Ascending aorta (tissue), 2 donors: ENCODE measurements at regions not wholly inside any gene's neighbourhood (a gene's known extent, or its start where the extent isn't known, plus 50 kb on each side); places are given as distances from the start of the nearest gene placed in this dataset.

Experiments used
- DNase-seq, 2 donors: peaks; one replicate each; pipeline ENCODE4 v3.0.0-alpha.2; 2019; ENCODE audit warnings: low spot score in 2 of 2
- H3K27ac ChIP-seq, 2 donors: fragments of 200-600 bp; sonication (generic); one replicate each; pipeline ENCODE4 v1.5.1; 2016 to 2017; ENCODE audit warnings: mild to moderate bottlenecking in 1 of 2
- H3K27me3 ChIP-seq: fragments of 200-600 bp; sonication (generic); one replicate; pipeline ENCODE4 v1.5.1; 2017
- H3K36me3 ChIP-seq, 2 donors: fragments of 200-600 bp; sonication (generic); one replicate each; pipeline ENCODE4 v1.5.1; 2016
- H3K4me1 ChIP-seq, 2 donors: fragments of 200-600 bp; sonication (generic); one replicate each; pipeline ENCODE4 v1.5.1; 2016 to 2017; ENCODE audit warnings: mild to moderate bottlenecking in 1 of 2
- H3K4me3 ChIP-seq, 2 donors: fragments of 200-600 bp; sonication (generic); one replicate each; pipeline ENCODE4 v1.5.1; 2016 to 2017; ENCODE audit warnings: mild to moderate bottlenecking in 1 of 2
- H3K9me3 ChIP-seq, 2 donors: fragments of 200-600 bp; sonication (generic); one replicate each; pipeline ENCODE4 v1.5.1; 2016
- intact Hi-C: fragments of 100-400 bp; cut with DNase I; formaldehyde crosslinking; loops from one replicate; pipeline ENCODE4 v1.15.1; 2023
- TF ChIP-seq, protein P1 (sequence below), 3 experiments: fragments of 200-600 bp in 2 of 3; fragments of 450-650 bp in 1 of 3; sonication (generic) in 2 of 3; IDR thresholded peaks; one replicate each; pipeline ENCODE4 v1.5.1; 2016 to 2019; ENCODE audit warnings: antibody characterized with exemption in 3 of 3, mild to moderate bottlenecking in 1 of 3, moderate library complexity in 1 of 3

DNA sequence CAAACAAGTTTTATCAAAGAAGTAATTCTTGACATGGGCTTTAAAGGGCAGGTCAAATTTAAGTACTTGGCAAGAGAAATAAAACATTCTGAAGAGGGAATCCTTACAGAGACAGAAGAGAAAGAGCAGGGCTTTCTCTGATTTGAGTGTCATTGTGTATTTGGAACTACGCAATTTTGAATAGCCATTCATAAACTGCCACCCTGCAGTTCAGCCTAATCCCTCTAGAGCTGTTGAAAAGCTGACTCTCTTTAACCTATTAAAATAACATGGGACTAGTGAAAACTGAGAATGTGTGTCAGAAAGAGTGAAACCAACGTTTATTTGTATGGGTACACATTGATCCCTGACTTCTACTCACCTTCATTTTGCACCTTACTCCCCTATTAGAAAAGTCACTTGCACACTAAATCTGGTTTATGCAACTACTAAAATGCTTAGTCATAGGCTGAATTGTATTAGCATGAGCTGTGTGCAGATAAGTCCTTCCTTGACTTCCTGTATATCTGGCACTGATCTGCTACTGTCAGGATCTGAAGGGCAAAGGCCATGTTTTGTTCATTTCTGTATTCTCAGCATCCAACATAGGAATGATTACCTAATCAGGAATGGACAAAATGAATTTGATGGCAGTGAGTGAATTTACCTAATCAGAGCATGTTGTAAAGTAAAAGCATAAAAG, 458.9 kb downstream of the NOVA1 start:
- Histone ChIP-seq H3K36me3 (no peaks in the 10 kb centered on the region), H3K27me3 (no peaks in the 10 kb centered on the region), H3K4me1 (no peaks in the 10 kb centered on the region), H3K27ac (no peak overlapping the region), H3K9me3 (no peaks in the 10 kb centered on the region), H3K4me3 (no peak overlapping the region)
- no peak for DNase-seq
- TF ChIP-seq, protein P1, sequence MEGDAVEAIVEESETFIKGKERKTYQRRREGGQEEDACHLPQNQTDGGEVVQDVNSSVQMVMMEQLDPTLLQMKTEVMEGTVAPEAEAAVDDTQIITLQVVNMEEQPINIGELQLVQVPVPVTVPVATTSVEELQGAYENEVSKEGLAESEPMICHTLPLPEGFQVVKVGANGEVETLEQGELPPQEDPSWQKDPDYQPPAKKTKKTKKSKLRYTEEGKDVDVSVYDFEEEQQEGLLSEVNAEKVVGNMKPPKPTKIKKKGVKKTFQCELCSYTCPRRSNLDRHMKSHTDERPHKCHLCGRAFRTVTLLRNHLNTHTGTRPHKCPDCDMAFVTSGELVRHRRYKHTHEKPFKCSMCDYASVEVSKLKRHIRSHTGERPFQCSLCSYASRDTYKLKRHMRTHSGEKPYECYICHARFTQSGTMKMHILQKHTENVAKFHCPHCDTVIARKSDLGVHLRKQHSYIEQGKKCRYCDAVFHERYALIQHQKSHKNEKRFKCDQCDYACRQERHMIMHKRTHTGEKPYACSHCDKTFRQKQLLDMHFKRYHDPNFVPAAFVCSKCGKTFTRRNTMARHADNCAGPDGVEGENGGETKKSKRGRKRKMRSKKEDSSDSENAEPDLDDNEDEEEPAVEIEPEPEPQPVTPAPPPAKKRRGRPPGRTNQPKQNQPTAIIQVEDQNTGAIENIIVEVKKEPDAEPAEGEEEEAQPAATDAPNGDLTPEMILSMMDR (IDR thresholded peaks at IDR 0.05) = no peak
- intact Hi-C loops = no loop called here

DNA sequence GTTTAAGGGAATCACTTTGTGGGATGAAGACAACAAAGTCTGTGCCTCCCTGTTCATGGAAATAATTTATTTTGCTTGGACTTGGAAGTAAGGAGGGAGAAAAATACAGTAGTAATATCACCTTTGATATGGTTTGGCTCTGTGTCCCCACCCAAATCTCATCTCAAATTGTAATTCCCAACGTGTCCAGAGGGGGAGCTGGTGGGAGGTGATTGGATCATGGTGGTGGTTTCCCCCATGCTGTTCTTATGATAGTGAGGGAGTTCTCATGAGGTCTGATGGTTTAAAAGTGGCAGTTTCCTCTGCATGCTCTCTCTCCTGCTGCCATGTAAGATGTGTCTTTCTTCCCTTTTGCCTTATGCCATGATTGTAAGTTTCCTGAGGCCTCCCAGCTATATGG, 460.7 kb downstream of the NOVA1 start:
- no peak overlapping the region for H3K27ac ChIP-seq
- intact Hi-C loops = no loop called here
- H3K4me1 ChIP-seq = no peaks in the 10 kb centered on the region
- TF ChIP-seq, protein P1 (IDR thresholded peaks at IDR 0.05) = no peak
- H3K9me3 ChIP-seq = no peaks in the 10 kb centered on the region
- no peak overlapping the region for H3K4me3 ChIP-seq
- no peaks in the 10 kb centered on the region for H3K36me3 ChIP-seq
- DNase-seq = no peak
- H3K27me3 ChIP-seq = no peaks in the 10 kb centered on the region

DNA sequence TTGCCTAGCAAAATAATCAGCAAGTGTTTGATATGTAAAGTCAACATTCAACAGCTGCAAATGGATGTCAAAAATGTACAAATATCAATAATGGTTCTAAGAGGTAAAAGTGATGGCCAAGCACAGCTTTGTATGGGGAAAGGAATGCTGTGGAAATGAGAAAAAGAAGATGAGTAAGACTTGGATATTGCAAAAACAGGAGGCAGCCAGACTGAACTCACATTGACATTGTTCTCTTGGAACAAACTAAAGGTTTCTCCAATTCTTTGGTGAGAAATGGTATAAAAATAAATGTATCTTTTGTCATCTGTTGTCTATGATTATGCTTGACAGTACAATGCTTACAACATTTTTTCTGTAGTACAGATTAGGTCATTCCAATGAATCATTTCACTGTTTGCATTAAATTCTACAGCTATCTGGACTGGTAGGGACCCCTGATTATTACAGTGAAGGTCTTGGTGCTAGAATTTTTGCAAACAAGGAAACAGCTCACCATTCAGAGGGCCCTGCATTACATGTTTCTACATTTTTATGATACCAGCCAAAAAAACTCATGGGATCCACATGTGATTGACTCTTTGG, 465.7 kb downstream of the NOVA1 start:
- no peak for DNase-seq
- no peak overlapping the region for H3K27ac ChIP-seq
- H3K4me3 ChIP-seq = no peak overlapping the region
- H3K36me3 ChIP-seq = no peaks in the 10 kb centered on the region
- no peaks in the 10 kb centered on the region for H3K4me1 ChIP-seq
- intact Hi-C loops = no loop called here
- no peaks in the 10 kb centered on the region for H3K27me3 ChIP-seq
- TF ChIP-seq, protein P1 (IDR thresholded peaks at IDR 0.05) = no peak
- H3K9me3 ChIP-seq = no peaks in the 10 kb centered on the region

DNA sequence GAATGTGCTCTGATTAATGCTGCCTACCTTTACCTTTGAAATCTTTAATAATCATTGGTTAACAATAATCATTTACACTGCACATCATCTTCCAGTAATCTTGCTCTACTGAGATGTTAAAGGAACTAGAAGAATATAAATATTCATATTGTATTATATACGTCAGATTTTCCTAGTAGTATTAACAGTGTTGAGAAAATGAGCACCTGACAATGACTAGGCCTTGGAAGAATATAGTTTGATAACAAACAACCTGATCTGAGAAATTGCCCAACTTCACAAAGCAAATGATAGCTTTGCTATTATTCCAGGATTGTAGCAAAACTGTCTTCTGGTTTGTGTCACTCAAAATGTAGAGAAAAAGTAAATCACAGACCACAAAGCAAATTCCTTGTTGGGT, 467.1 kb downstream of the NOVA1 start:
- H3K36me3 ChIP-seq = no peaks in the 10 kb centered on the region
- H3K27ac ChIP-seq = no peak overlapping the region
- no peaks in the 10 kb centered on the region for H3K27me3 ChIP-seq
- no peak for DNase-seq
- no peaks in the 10 kb centered on the region for H3K9me3 ChIP-seq
- TF ChIP-seq, protein P1 (IDR thresholded peaks at IDR 0.05) = no peak
- intact Hi-C loops = no loop called here
- H3K4me1 ChIP-seq = no peaks in the 10 kb centered on the region
- H3K4me3 ChIP-seq = no peak overlapping the region

DNA sequence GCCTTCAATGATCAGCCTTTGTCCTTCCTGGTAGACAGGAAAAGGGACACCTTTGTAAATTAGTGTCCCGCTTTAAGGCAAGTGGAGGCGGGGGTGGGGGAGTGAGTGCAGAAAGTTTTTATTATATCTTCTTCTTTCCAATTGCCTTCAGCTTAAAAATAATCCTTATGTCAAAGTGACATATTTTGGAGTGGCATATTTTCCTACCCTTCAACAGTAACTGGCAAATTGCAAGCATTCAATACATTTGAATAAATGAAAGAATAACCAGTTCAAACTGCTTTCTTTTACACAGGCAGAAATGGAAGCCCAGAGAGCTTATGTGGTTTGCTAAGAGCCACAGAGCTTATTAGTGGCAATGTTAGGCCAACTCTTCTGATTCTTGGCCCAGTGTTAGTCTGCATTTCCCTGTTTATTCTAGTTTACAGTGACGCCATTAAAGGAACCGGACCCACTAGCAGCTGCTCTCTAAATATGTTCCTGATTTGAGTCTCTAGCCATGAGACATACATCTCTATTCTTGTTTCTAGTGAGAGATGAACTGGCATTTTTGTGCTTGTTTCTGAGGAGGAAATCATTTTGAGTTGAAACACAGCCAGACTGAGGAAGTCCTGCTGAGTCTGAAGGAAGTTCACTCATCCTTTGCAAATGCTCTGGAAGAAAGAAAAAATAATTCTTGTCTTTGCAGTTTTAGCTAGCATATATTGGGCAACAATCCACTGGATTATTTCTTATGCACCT, 468.7 kb downstream of the NOVA1 start:
- no peak for DNase-seq
- Histone ChIP-seq H3K27me3 (no peaks in the 10 kb centered on the region), H3K27ac (no peak overlapping the region), H3K36me3 (no peaks in the 10 kb centered on the region), H3K9me3 (no peaks in the 10 kb centered on the region), H3K4me3 (no peak overlapping the region), H3K4me1 (no peaks in the 10 kb centered on the region)
- TF ChIP-seq, protein P1 (IDR thresholded peaks at IDR 0.05) = no peak
- intact Hi-C loops = no loop called here
